ENCODE measurements at regions not wholly inside any gene's neighbourhood (a gene's known extent, or its start where the extent isn't known, plus 50 kb on each side); places are given as distances from the start of the nearest gene placed in this dataset.

- no peaks in the 10 kb centered on the region for H3K9me1 ChIP-seq (ENCODE audit: control insufficient read depth, extremely low read depth, insufficient read depth, low read length)
- dilution Hi-C loops (cut with MboI; ENCODE audit: extremely low pct_ligation_motif_present, low sequenced_read_pairs), result no loop called here
These were observed 135.6 kb upstream of the PPP1R26 start for GRCh38 chr9:135343837-135344522.

GRCh38 chr9:135344523-135344901 is 135.1 kb upstream of the PPP1R26 start:
- H3K9ac ChIP-seq (ENCODE audit: control insufficient read depth, extremely low read depth, insufficient read depth, low read length), result no peak overlapping the region
- H4K20me1 ChIP-seq (ENCODE audit: control insufficient read depth, extremely low read depth, insufficient read depth, low read length), result no peaks in the 10 kb centered on the region
- no peaks in the 10 kb centered on the region for H3K9me3 ChIP-seq (ENCODE audit: control insufficient read depth, low read depth, low read length)
- H3K36me3 ChIP-seq (ENCODE audit: control insufficient read depth in 2 of 2, extremely low read depth in 1 of 2, insufficient read depth in 2 of 2, low read length in 2 of 2), result no peaks in the 10 kb centered on the region
- FAIRE-seq, result no peak
- peaks cover 18% of the 10 kb centered on the region for H3K27me3 ChIP-seq (ENCODE audit: control insufficient read depth, extremely low read depth, insufficient read depth, low read length)
- H3K4me2 ChIP-seq (ENCODE audit: control insufficient read depth, extremely low read depth, insufficient read depth, low read depth, low read length), result no peak overlapping the region
- dilution Hi-C loops (cut with MboI; ENCODE audit: extremely low pct_ligation_motif_present, low sequenced_read_pairs), result no loop called here
- no peak overlapping the region for H3K4me3 ChIP-seq (ENCODE audit: control insufficient read depth in 2 of 3, extremely low read depth in 1 of 3, insufficient read depth in 2 of 3, low read depth in 1 of 3, low read length in 3 of 3)
- H3K27ac ChIP-seq (ENCODE audit: control insufficient read depth, insufficient read depth, low read length), result no peak overlapping the region
- no peaks in the 10 kb centered on the region for H3K4me1 ChIP-seq (ENCODE audit: control insufficient read depth, extremely low read depth, insufficient read depth, low read length)
- no peak for DNase-seq (ENCODE audit: low read depth, low spot score)
- H3K9me1 ChIP-seq (ENCODE audit: control insufficient read depth, extremely low read depth, insufficient read depth, low read length), result no peaks in the 10 kb centered on the region
- no peak overlapping the region for H2AFZ ChIP-seq (ENCODE audit: control insufficient read depth, low read length)
- TF ChIP-seq CTCF (optimal IDR thresholded peaks at IDR 0.05 in 1 of 3, IDR thresholded peaks at IDR 0.05 in 1 of 3, conservative IDR thresholded peaks at IDR 0.05 in 1 of 3; ENCODE audit: extremely low read depth in 1 of 3, insufficient read depth in 2 of 3, low read length in 3 of 3) (no peak), EZH2 (IDR thresholded peaks at IDR 0.05; ENCODE audit: low read length) (no peak)
- H3K79me2 ChIP-seq (ENCODE audit: control insufficient read depth, insufficient read depth, low read length), result no peaks in the 10 kb centered on the region

More at GRCh38 chr9:135343837-135344522, 135.6 kb upstream of the PPP1R26 start:
- no peaks in the 10 kb centered on the region for H4K20me1 ChIP-seq (ENCODE audit: control insufficient read depth, extremely low read depth, insufficient read depth, low read length)
- no peak overlapping the region for H3K4me2 ChIP-seq (ENCODE audit: control insufficient read depth, extremely low read depth, insufficient read depth, low read depth, low read length)
- no peaks in the 10 kb centered on the region for H3K4me1 ChIP-seq (ENCODE audit: control insufficient read depth, extremely low read depth, insufficient read depth, low read length)
- FAIRE-seq, result no peak
- no peak overlapping the region for H3K27ac ChIP-seq (ENCODE audit: control insufficient read depth, insufficient read depth, low read length)
- no peaks in the 10 kb centered on the region for H3K79me2 ChIP-seq (ENCODE audit: control insufficient read depth, insufficient read depth, low read length)
- no peaks in the 10 kb centered on the region for H3K9me3 ChIP-seq (ENCODE audit: control insufficient read depth, low read depth, low read length)
- H3K36me3 ChIP-seq (ENCODE audit: control insufficient read depth in 2 of 2, extremely low read depth in 1 of 2, insufficient read depth in 2 of 2, low read length in 2 of 2), result no peaks in the 10 kb centered on the region
- no peak overlapping the region for H3K4me3 ChIP-seq (ENCODE audit: control insufficient read depth in 2 of 3, extremely low read depth in 1 of 3, insufficient read depth in 2 of 3, low read depth in 1 of 3, low read length in 3 of 3)
- H3K27me3 ChIP-seq (ENCODE audit: control insufficient read depth, extremely low read depth, insufficient read depth, low read length), result peaks cover 18% of the 10 kb centered on the region
- no peak for DNase-seq (ENCODE audit: low read depth, low spot score)
- no peak for TF ChIP-seq EZH2 (IDR thresholded peaks at IDR 0.05; ENCODE audit: low read length)
- peak; percentile 73 to 92 (median 88) for TF ChIP-seq CTCF (optimal IDR thresholded peaks at IDR 0.05 in 1 of 3, IDR thresholded peaks at IDR 0.05 in 1 of 3, conservative IDR thresholded peaks at IDR 0.05 in 1 of 3; ENCODE audit: extremely low read depth in 1 of 3, insufficient read depth in 2 of 3, low read length in 3 of 3)
- H2AFZ ChIP-seq (ENCODE audit: control insufficient read depth, low read length), result no peak overlapping the region
- no peak overlapping the region for H3K9ac ChIP-seq (ENCODE audit: control insufficient read depth, extremely low read depth, insufficient read depth, low read length)

All from keratinocyte (primary cell).